ENCODE measurements at regions not wholly inside any gene's neighbourhood (a gene's known extent, or its start where the extent isn't known, plus 50 kb on each side); places are given as distances from the start of the nearest gene placed in this dataset.

GRCh38 chr3:62938583-62938982 is 63.4 kb upstream of the CADPS start:
- no peaks in the 10 kb centered on the region for H3K36me3 Mint-ChIP-seq (ENCODE audit: insufficient read depth)
- no peak for TF ChIP-seq CTCF (IDR thresholded peaks at IDR 0.05; ENCODE audit: unreplicated experiment)
- H3K9me3 Mint-ChIP-seq (ENCODE audit: low read depth), result peaks cover 10% of the 10 kb centered on the region
- H3K27me3 Mint-ChIP-seq, result no peaks in the 10 kb centered on the region
- peaks cover 20% of the 10 kb centered on the region for H3K4me1 Mint-ChIP-seq (ENCODE audit: low read depth)
- DNase-seq (ENCODE audit: low spot score, unreplicated experiment), result no peak
- no peak overlapping the region for H3K4me3 Mint-ChIP-seq (ENCODE audit: low read depth)
- H3K27ac Mint-ChIP-seq, result no peak overlapping the region

DNA sequence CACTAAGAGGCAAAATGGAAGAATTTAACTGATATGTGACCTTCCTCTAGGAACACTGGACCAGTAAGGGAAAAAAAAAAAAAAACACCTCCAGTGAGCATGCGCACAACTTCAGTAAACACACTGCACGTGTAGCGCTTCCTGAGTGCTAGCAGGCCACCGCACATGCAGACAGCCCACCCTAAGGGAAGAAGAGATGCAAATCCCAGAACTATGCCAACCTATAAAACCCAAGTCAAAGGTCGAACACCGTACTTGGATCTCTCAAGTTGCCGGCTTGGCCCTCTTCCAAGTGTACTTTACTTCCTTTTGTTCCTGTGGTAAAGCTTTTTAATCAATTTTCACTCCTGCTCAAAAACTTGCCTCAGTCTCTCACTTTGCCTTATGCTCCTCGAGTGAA is 64.5 kb upstream of the CADPS start:
- no peak overlapping the region for H3K4me3 Mint-ChIP-seq (ENCODE audit: low read depth)
- H3K36me3 Mint-ChIP-seq (ENCODE audit: insufficient read depth), result no peaks in the 10 kb centered on the region
- peaks cover 10% of the 10 kb centered on the region for H3K9me3 Mint-ChIP-seq (ENCODE audit: low read depth)
- TF ChIP-seq CTCF (IDR thresholded peaks at IDR 0.05; ENCODE audit: unreplicated experiment), result no peak
- no peaks in the 10 kb centered on the region for H3K27me3 Mint-ChIP-seq
- no peak overlapping the region for H3K27ac Mint-ChIP-seq
- no peak for DNase-seq (ENCODE audit: low spot score, unreplicated experiment)
- H3K4me1 Mint-ChIP-seq (ENCODE audit: low read depth), result peaks cover 20% of the 10 kb centered on the region

GRCh38 chr3:62940771-62941563 is 65.8 kb upstream of the CADPS start:
- Mint-ChIP-seq H3K4me1 (ENCODE audit: low read depth) (peaks cover 13% of the 10 kb centered on the region), H3K27me3 (no peaks in the 10 kb centered on the region), H3K36me3 (ENCODE audit: insufficient read depth) (no peaks in the 10 kb centered on the region), H3K9me3 (ENCODE audit: low read depth) (peaks cover 10% of the 10 kb centered on the region), H3K4me3 (ENCODE audit: low read depth) (no peak overlapping the region), H3K27ac (peak overlapping the region; percentile 44)
- TF ChIP-seq CTCF (IDR thresholded peaks at IDR 0.05; ENCODE audit: unreplicated experiment), result no peak
- DNase-seq (ENCODE audit: low spot score, unreplicated experiment), result no peak

GRCh38 chr3:62942227-62942626 is 67.0 kb upstream of the CADPS start:
- Mint-ChIP-seq H3K4me1 (ENCODE audit: low read depth) (peaks cover 10% of the 10 kb centered on the region), H3K27ac (no peak overlapping the region), H3K27me3 (no peaks in the 10 kb centered on the region), H3K9me3 (ENCODE audit: low read depth) (peaks cover 10% of the 10 kb centered on the region), H3K4me3 (ENCODE audit: low read depth) (no peak overlapping the region), H3K36me3 (ENCODE audit: insufficient read depth) (no peaks in the 10 kb centered on the region)
- TF ChIP-seq CTCF (IDR thresholded peaks at IDR 0.05; ENCODE audit: unreplicated experiment), result no peak
- no peak for DNase-seq (ENCODE audit: low spot score, unreplicated experiment)

GRCh38 chr3:62942764-62943163 is 67.5 kb upstream of the CADPS start:
- no peak overlapping the region for H3K27ac Mint-ChIP-seq
- TF ChIP-seq CTCF (IDR thresholded peaks at IDR 0.05; ENCODE audit: unreplicated experiment), result no peak

More at GRCh38 chr3:62942764-62943163, 67.5 kb upstream of the CADPS start:
- no peaks in the 10 kb centered on the region for H3K36me3 Mint-ChIP-seq (ENCODE audit: insufficient read depth)
- peaks cover 10% of the 10 kb centered on the region for H3K9me3 Mint-ChIP-seq (ENCODE audit: low read depth)
- no peak for DNase-seq (ENCODE audit: low spot score, unreplicated experiment)
- no peaks in the 10 kb centered on the region for H3K27me3 Mint-ChIP-seq
- no peak overlapping the region for H3K4me3 Mint-ChIP-seq (ENCODE audit: low read depth)
- peaks cover 10% of the 10 kb centered on the region for H3K4me1 Mint-ChIP-seq (ENCODE audit: low read depth)
